NCI-H748 (cell line): ENCODE measurements at regions not wholly inside any gene's neighbourhood (a gene's known extent, or its start where the extent isn't known, plus 50 kb on each side); places are given as distances from the start of the nearest gene placed in this dataset.

Experiments
- DNase-seq: peaks from one replicate; lab custom pipeline; 2025; ENCODE audit not compliant: unreplicated experiment; lab: John Stamatoyannopoulos, UW

- no peak for DNase-seq
Observed at GRCh38 chr2:54360055-54360792, 95.9 kb upstream of the SPTBN1 start.

- no peak for DNase-seq
Observed at GRCh38 chr2:54364409-54364808, 91.7 kb upstream of the SPTBN1 start.

GRCh38 chr2:54365661-54366060 lies 90.5 kb upstream of the SPTBN1 start:
- no peak for DNase-seq

- DNase-seq: no peak
Observed at GRCh38 chr2:54366487-54367280, 89.4 kb upstream of the SPTBN1 start.

GRCh38 chr2:54370405-54371104 lies 85.6 kb upstream of the SPTBN1 start:
- DNase-seq: no peak

- DNase-seq: no peak
Observed at GRCh38 chr2:54371460-54372065, 84.6 kb upstream of the SPTBN1 start.

GRCh38 chr2:54372361-54372760 lies 83.8 kb upstream of the SPTBN1 start:
- DNase-seq: no peak

GRCh38 chr2:54373855-54374254 lies 82.3 kb upstream of the SPTBN1 start:
- DNase-seq: no peak

- DNase-seq: no peak
Observed at GRCh38 chr2:54374591-54375364, 81.3 kb upstream of the SPTBN1 start.

GRCh38 chr2:54377451-54377850 lies 78.7 kb upstream of the SPTBN1 start:
- DNase-seq: no peak

- DNase-seq: no peak
Observed at GRCh38 chr2:54377901-54378493, 78.1 kb upstream of the SPTBN1 start.

GRCh38 chr2:54380670-54381069 lies 75.5 kb upstream of the SPTBN1 start:
- no peak for DNase-seq

GRCh38 chr2:54381293-54381692 lies 74.8 kb upstream of the SPTBN1 start:
- no peak for DNase-seq

GRCh38 chr2:54382601-54383000 lies 73.5 kb upstream of the SPTBN1 start:
- no peak for DNase-seq

- peak; percentile 6 for DNase-seq
Observed at GRCh38 chr2:54384301-54385203, 71.6 kb upstream of the SPTBN1 start.

- DNase-seq: no peak
Observed at GRCh38 chr2:54385271-54385670, 70.9 kb upstream of the SPTBN1 start.

- no peak for DNase-seq
Observed at GRCh38 chr2:54386585-54386984, 69.5 kb upstream of the SPTBN1 start.

GRCh38 chr2:54387059-54387991 lies 68.8 kb upstream of the SPTBN1 start:
- DNase-seq: no peak
